ENCODE measurements at regions not wholly inside any gene's neighbourhood (a gene's known extent, or its start where the extent isn't known, plus 50 kb on each side); places are given as distances from the start of the nearest gene placed in this dataset.

- TF ChIP-seq, protein P1, sequence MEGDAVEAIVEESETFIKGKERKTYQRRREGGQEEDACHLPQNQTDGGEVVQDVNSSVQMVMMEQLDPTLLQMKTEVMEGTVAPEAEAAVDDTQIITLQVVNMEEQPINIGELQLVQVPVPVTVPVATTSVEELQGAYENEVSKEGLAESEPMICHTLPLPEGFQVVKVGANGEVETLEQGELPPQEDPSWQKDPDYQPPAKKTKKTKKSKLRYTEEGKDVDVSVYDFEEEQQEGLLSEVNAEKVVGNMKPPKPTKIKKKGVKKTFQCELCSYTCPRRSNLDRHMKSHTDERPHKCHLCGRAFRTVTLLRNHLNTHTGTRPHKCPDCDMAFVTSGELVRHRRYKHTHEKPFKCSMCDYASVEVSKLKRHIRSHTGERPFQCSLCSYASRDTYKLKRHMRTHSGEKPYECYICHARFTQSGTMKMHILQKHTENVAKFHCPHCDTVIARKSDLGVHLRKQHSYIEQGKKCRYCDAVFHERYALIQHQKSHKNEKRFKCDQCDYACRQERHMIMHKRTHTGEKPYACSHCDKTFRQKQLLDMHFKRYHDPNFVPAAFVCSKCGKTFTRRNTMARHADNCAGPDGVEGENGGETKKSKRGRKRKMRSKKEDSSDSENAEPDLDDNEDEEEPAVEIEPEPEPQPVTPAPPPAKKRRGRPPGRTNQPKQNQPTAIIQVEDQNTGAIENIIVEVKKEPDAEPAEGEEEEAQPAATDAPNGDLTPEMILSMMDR (IDR thresholded peaks at IDR 0.05): no peak
- no peak for TF ChIP-seq EP300 (IDR thresholded peaks at IDR 0.05)
Observed at GRCh38 chr20:43843965-43844660, 70.5 kb upstream of the TOX2 start.
